GM18511 (cell line): ENCODE measurements at regions not wholly inside any gene's neighbourhood (a gene's known extent, or its start where the extent isn't known, plus 50 kb on each side); places are given as distances from the start of the nearest gene placed in this dataset.
"Not testable (repeated sequence)": the region's sequence is repeated elsewhere in the genome, so short reads cannot be mapped to it uniquely, and the experiment has no call there.

Experiments used
- ATAC-seq: cut with Tn5 transposase; IDR thresholded peaks from one replicate; pipeline ENCODE4 v1.9.1; 2021; ENCODE audit warnings: mild to moderate bottlenecking, moderate library complexity; ENCODE audit not compliant: unreplicated experiment

- ATAC-seq, result no peak
Observed at GRCh38 chr11:110850846-110851245, 138.6 kb upstream of the ARHGAP20 start.

GRCh38 chr11:110843053-110843452 lies 130.8 kb upstream of the ARHGAP20 start:
- not testable (repeated sequence) for ATAC-seq

- ATAC-seq, result no peak
Observed at GRCh38 chr11:110838808-110839207, 126.6 kb upstream of the ARHGAP20 start.

GRCh38 chr11:110837603-110838002 lies 125.4 kb upstream of the ARHGAP20 start:
- no peak for ATAC-seq

GRCh38 chr11:110835106-110835505 lies 122.9 kb upstream of the ARHGAP20 start:
- ATAC-seq, result no peak

GRCh38 chr11:110833033-110833484 lies 120.8 kb upstream of the ARHGAP20 start:
- no peak for ATAC-seq

GRCh38 chr11:110832539-110832938 lies 120.3 kb upstream of the ARHGAP20 start:
- ATAC-seq, result no peak

- no peak for ATAC-seq
Observed at GRCh38 chr11:110832080-110832479, 119.8 kb upstream of the ARHGAP20 start.

- ATAC-seq, result no peak
Observed at GRCh38 chr11:110830747-110831146, 118.5 kb upstream of the ARHGAP20 start.

GRCh38 chr11:110830344-110830743 lies 118.1 kb upstream of the ARHGAP20 start:
- ATAC-seq, result no peak

- ATAC-seq, result no peak
Observed at GRCh38 chr11:110829873-110830272, 117.6 kb upstream of the ARHGAP20 start.

- no peak for ATAC-seq
Observed at GRCh38 chr11:110828086-110828485, 115.8 kb upstream of the ARHGAP20 start.

- no peak for ATAC-seq
Observed at GRCh38 chr11:110827276-110827675, 115.0 kb upstream of the ARHGAP20 start.

GRCh38 chr11:110824912-110825620 lies 112.8 kb upstream of the ARHGAP20 start:
- no peak for ATAC-seq

GRCh38 chr11:110818032-110818687 lies 105.9 kb upstream of the ARHGAP20 start:
- no peak for ATAC-seq

GRCh38 chr11:110812086-110812733 lies 100.0 kb upstream of the ARHGAP20 start:
- ATAC-seq, result no peak

- ATAC-seq, result no peak
Observed at GRCh38 chr11:110809417-110810199, 97.4 kb upstream of the ARHGAP20 start.

- ATAC-seq, result no peak
Observed at GRCh38 chr11:110808248-110808647, 96.0 kb upstream of the ARHGAP20 start.

GRCh38 chr11:110807801-110808200 lies 95.6 kb upstream of the ARHGAP20 start:
- no peak for ATAC-seq

GRCh38 chr11:110805756-110806155 lies 93.5 kb upstream of the ARHGAP20 start:
- ATAC-seq, result no peak

GRCh38 chr11:110802162-110802561 lies 89.9 kb upstream of the ARHGAP20 start:
- ATAC-seq, result no peak
